Neural crest cell (in vitro differentiated cells): ENCODE measurements at regions not wholly inside any gene's neighbourhood (a gene's known extent, or its start where the extent isn't known, plus 50 kb on each side); places are given as distances from the start of the nearest gene placed in this dataset.
A peak's percentile ranks its signal among the peaks of the same experiment; 100 is the strongest.
"Not testable (repeated sequence)": the region's sequence is repeated elsewhere in the genome, so short reads cannot be mapped to it uniquely, and the experiment has no call there.

Experiments
- DNase-seq: peaks from one replicate; pipeline ENCODE4 v3.0.0; 2021; ENCODE audit warnings: low read depth, mixed read lengths, low spot score
- H3K27ac Mint-ChIP-seq: one replicate; pipeline ENCODE4 v1.8.0; 2021; ENCODE audit warnings: mild to moderate bottlenecking, mixed read lengths; ENCODE audit not compliant: unreplicated experiment
- H3K27me3 Mint-ChIP-seq: 2 replicates; pipeline ENCODE4 v1.8.0; 2021; ENCODE audit warnings: low read depth, mild to moderate bottlenecking, mixed read lengths
- H3K36me3 Mint-ChIP-seq: 2 replicates; pipeline ENCODE4 v1.8.0; 2021; ENCODE audit warnings: low read depth, mild to moderate bottlenecking, mixed read lengths
- H3K4me1 Mint-ChIP-seq: 2 replicates; pipeline ENCODE4 v1.8.0; 2021; ENCODE audit warnings: mixed read lengths
- H3K4me3 Mint-ChIP-seq: one replicate; pipeline ENCODE4 v1.8.0; 2021; ENCODE audit warnings: mild to moderate bottlenecking, mixed read lengths
- H3K9me3 Mint-ChIP-seq: 2 replicates; pipeline ENCODE4 v1.8.0; 2021; ENCODE audit warnings: mixed read lengths
- CTCF ChIP-seq: fragments of 200-600 bp; sonication (generic); conservative IDR thresholded peaks from 2 replicates; pipeline ENCODE4 v1.5.0; 2021; ENCODE audit warnings: antibody characterized with exemption, mild to moderate bottlenecking

- peaks cover 6% of the 10 kb centered on the region for H3K36me3 Mint-ChIP-seq
- no peak for TF ChIP-seq CTCF
- no peak overlapping the region for H3K4me3 Mint-ChIP-seq
- H3K27me3 Mint-ChIP-seq, result no peaks in the 10 kb centered on the region
- H3K9me3 Mint-ChIP-seq, result peaks cover 24% of the 10 kb centered on the region
- DNase-seq, result no peak
- no peaks in the 10 kb centered on the region for H3K4me1 Mint-ChIP-seq
- no peak overlapping the region for H3K27ac Mint-ChIP-seq
These were observed 370.3 kb upstream of the FGF16 start for GRCh38 chrX:77076896-77077295.

- H3K9me3 Mint-ChIP-seq, result peaks cover 20% of the 10 kb centered on the region
- not testable (repeated sequence) for H3K4me3 Mint-ChIP-seq, DNase-seq, H3K27ac Mint-ChIP-seq, H3K27me3 Mint-ChIP-seq, H3K36me3 Mint-ChIP-seq, H3K4me1 Mint-ChIP-seq
These were observed 366.0 kb upstream of the FGF16 start for GRCh38 chrX:77081237-77081636.

GRCh38 chrX:77085372-77085771 lies 361.8 kb upstream of the FGF16 start:
- Mint-ChIP-seq H3K4me3 (no peak overlapping the region), H3K27ac (no peak overlapping the region), H3K36me3 (peaks cover 1% of the 10 kb centered on the region), H3K4me1 (no peaks in the 10 kb centered on the region), H3K9me3 (peaks cover 15% of the 10 kb centered on the region), H3K27me3 (no peaks in the 10 kb centered on the region)
- no peak for TF ChIP-seq CTCF
- DNase-seq, result no peak

- Mint-ChIP-seq H3K9me3 (peaks cover 14% of the 10 kb centered on the region), H3K4me1 (no peaks in the 10 kb centered on the region), H3K27me3 (no peaks in the 10 kb centered on the region), H3K27ac (no peak overlapping the region), H3K4me3 (no peak overlapping the region), H3K36me3 (no peaks in the 10 kb centered on the region)
- no peak for TF ChIP-seq CTCF
- DNase-seq, result no peak
These were observed 359.5 kb upstream of the FGF16 start for GRCh38 chrX:77087529-77088169.

- Mint-ChIP-seq H3K27me3 (no peaks in the 10 kb centered on the region), H3K36me3 (no peaks in the 10 kb centered on the region), H3K9me3 (peaks cover 11% of the 10 kb centered on the region), H3K27ac (peak overlapping the region; percentile 17), H3K4me3 (no peak overlapping the region), H3K4me1 (no peaks in the 10 kb centered on the region)
- TF ChIP-seq CTCF, result no peak
- DNase-seq, result no peak
These were observed 359.0 kb upstream of the FGF16 start for GRCh38 chrX:77088233-77088632.

GRCh38 chrX:77114501-77114900 lies 332.7 kb upstream of the FGF16 start:
- H3K36me3 Mint-ChIP-seq, result no peaks in the 10 kb centered on the region
- DNase-seq, result no peak
- no peaks in the 10 kb centered on the region for H3K27me3 Mint-ChIP-seq
- no peak for TF ChIP-seq CTCF
- no peaks in the 10 kb centered on the region for H3K9me3 Mint-ChIP-seq
- H3K4me1 Mint-ChIP-seq, result no peaks in the 10 kb centered on the region
- no peak overlapping the region for H3K27ac Mint-ChIP-seq
- no peak overlapping the region for H3K4me3 Mint-ChIP-seq
